IMR-90 (cell line): ENCODE measurements at regions not wholly inside any gene's neighbourhood (a gene's known extent, or its start where the extent isn't known, plus 50 kb on each side); places are given as distances from the start of the nearest gene placed in this dataset.

ENCODE experiments used
- ATAC-seq: fragments of 200-7000 bp; cut with Tn5 transposase; 2 replicates; pipeline ENCODE4 v1.9.1; 2020; ENCODE audit warnings: low read depth, mild to moderate bottlenecking, moderate library complexity
- BruUV-seq: library from RNA; stranded (reverse); fragments of 400-500 nt; replicated peaks from 2 replicates; lab custom pipeline; 2021; lab: Mats Ljungman, UMichigan
- CTCF ChIA-PET: fragments of 300-600 bp; formaldehyde crosslinking; extraction: SDS; loops from one replicate; lab custom pipeline; 2021; ENCODE audit warnings: antibody characterized with exemption; lab: Yijun Ruan, JAX
- POLR2A ChIA-PET: fragments of 300-600 bp; sonication (Branson Sonifier 250); formaldehyde crosslinking; loops from one replicate; lab custom pipeline; 2022; ENCODE audit warnings: antibody characterized with exemption; ENCODE audit not compliant: unreplicated experiment; lab: Charles Lee
- DNase-seq: peaks from one replicate; pipeline ENCODE4 v3.0.0; 2013
- H2AFZ ChIP-seq: replicated peaks from 2 replicates; pipeline ENCODE3; 2013; ENCODE audit warnings: low read length, mild to moderate bottlenecking; ENCODE audit not compliant: poor library complexity
- H2AK5ac ChIP-seq: 2 replicates; pipeline ENCODE4 v1.6.1; 2013; ENCODE audit warnings: low read depth, low read length, inconsistent platforms
- H2AK9ac ChIP-seq: replicated peaks from 2 replicates; pipeline ENCODE3; 2013; ENCODE audit warnings: mild to moderate bottlenecking, low read depth, low read length, moderate library complexity; ENCODE audit not compliant: poor library complexity
- H2BK120ac ChIP-seq: 2 replicates; pipeline ENCODE4 v1.6.1; 2013; ENCODE audit warnings: low read depth, low read length, inconsistent platforms
- H2BK15ac ChIP-seq: 3 replicates; pipeline ENCODE4 v1.6.1; 2013; ENCODE audit warnings: low read depth, low read length, inconsistent platforms
- H2BK20ac ChIP-seq: 2 replicates; pipeline ENCODE4 v1.6.1; 2013; ENCODE audit warnings: low read depth, mild to moderate bottlenecking, inconsistent platforms, low read length, moderate library complexity
- H2BK5ac ChIP-seq: 2 replicates; pipeline ENCODE4 v1.6.1; 2013; ENCODE audit warnings: mild to moderate bottlenecking, low read depth, low read length, inconsistent platforms; ENCODE audit not compliant: poor library complexity, severe bottlenecking
- H3K14ac ChIP-seq: replicated peaks from 2 replicates; pipeline ENCODE4 v1.6.1; 2013; ENCODE audit warnings: low read depth, low read length, inconsistent platforms
- H3K18ac ChIP-seq: 2 replicates; pipeline ENCODE4 v1.6.1; 2013; ENCODE audit warnings: low read depth, low read length, control low read depth
- H3K23ac ChIP-seq: 2 replicates; pipeline ENCODE4 v1.6.1; 2013; ENCODE audit warnings: low read depth, low read length, inconsistent platforms
- H3K27ac ChIP-seq: 2 replicates; pipeline ENCODE4 v1.5.1; 2013; ENCODE audit warnings: mild to moderate bottlenecking, control low read depth, low read length; ENCODE audit not compliant: insufficient read depth
- H3K27me3 ChIP-seq: 2 replicates; pipeline ENCODE4 v1.6.1; 2013; ENCODE audit warnings: low read length; ENCODE audit not compliant: control insufficient read depth, insufficient read depth
- H3K36me3 ChIP-seq: 2 replicates; pipeline ENCODE4 v1.6.1; 2013; ENCODE audit warnings: low read length, mixed read lengths; ENCODE audit not compliant: control insufficient read depth, insufficient read depth
- H3K4ac ChIP-seq: 2 replicates; pipeline ENCODE4 v1.6.1; 2013; ENCODE audit warnings: low read depth, low read length, inconsistent platforms
- H3K4me1 ChIP-seq: 2 replicates; pipeline ENCODE4 v1.6.1; 2013; ENCODE audit warnings: low read length, mixed read lengths; ENCODE audit not compliant: control insufficient read depth, insufficient read depth
- H3K4me2 ChIP-seq: 2 replicates; pipeline ENCODE4 v1.6.1; 2013; ENCODE audit warnings: low read depth, mild to moderate bottlenecking, control low read depth, low read length, moderate library complexity
- H3K4me3 ChIP-seq: 2 replicates; pipeline ENCODE4 v1.5.1; 2013; ENCODE audit warnings: low read depth, mild to moderate bottlenecking, control low read depth, low read length, moderate library complexity; ENCODE audit not compliant: insufficient read depth
- H3K56ac ChIP-seq: 2 replicates; pipeline ENCODE4 v1.6.1; 2013; ENCODE audit warnings: low read length, inconsistent platforms; ENCODE audit not compliant: insufficient read depth; ENCODE audit errors: extremely low read depth
- H3K79me1 ChIP-seq, 2 experiments: 2 replicates each; pipeline ENCODE4 v1.6.1; 2013; ENCODE audit warnings: low read length in 2 of 2, inconsistent platforms in 1 of 2, low read depth in 1 of 2
- H3K9ac ChIP-seq: 2 replicates; pipeline ENCODE4 v1.6.1; 2013; ENCODE audit warnings: low read depth, low read length, control low read depth
- H3K9me1 ChIP-seq: 2 replicates; pipeline ENCODE4 v1.6.1; 2013; ENCODE audit warnings: low read length, inconsistent platforms; ENCODE audit not compliant: insufficient read depth
- H3K9me3 ChIP-seq: 2 replicates; pipeline ENCODE4 v1.6.1; 2013; ENCODE audit warnings: low read length; ENCODE audit not compliant: control insufficient read depth, insufficient read depth
- H4K20me1 ChIP-seq: 2 replicates; pipeline ENCODE4 v1.6.1; 2013; ENCODE audit warnings: low read length, inconsistent platforms; ENCODE audit not compliant: insufficient read depth
- H4K5ac ChIP-seq: 2 replicates; pipeline ENCODE4 v1.6.1; 2013; ENCODE audit warnings: mild to moderate bottlenecking, low read depth, low read length, control low read depth
- H4K8ac ChIP-seq, 2 experiments: 2 replicates each; pipeline ENCODE4 v1.6.1; 2013; ENCODE audit warnings: low read depth in 2 of 2, low read length in 2 of 2, control low read depth in 1 of 2, inconsistent platforms in 1 of 2
- H4K91ac ChIP-seq: 2 replicates; pipeline ENCODE4 v1.6.1; 2013; ENCODE audit warnings: low read depth, low read length, inconsistent platforms; ENCODE audit not compliant: insufficient read depth
- BHLHE40 ChIP-seq: fragments of 150-350 bp; IDR thresholded peaks from 2 replicates; pipeline ENCODE4 v1.6.1; 2016; ENCODE audit warnings: mild to moderate bottlenecking, low read depth, low read length
- CEBPB ChIP-seq: IDR thresholded peaks from 2 replicates; pipeline ENCODE4 v1.6.1; 2012; ENCODE audit warnings: low read depth, low read length, improper control_type of control experiment
- CHD1 ChIP-seq: IDR thresholded peaks from 2 replicates; pipeline ENCODE4 v1.6.1; 2012; ENCODE audit warnings: low read depth, low read length, improper control_type of control experiment
- CTCF ChIP-seq: conservative IDR thresholded peaks from 2 replicates; pipeline ENCODE4 v1.5.1; 2012; ENCODE audit warnings: mild to moderate bottlenecking, low read depth, low read length, improper control_type of control experiment
- FOS ChIP-seq: fragments of 150-350 bp; IDR thresholded peaks from 2 replicates; pipeline ENCODE4 v1.6.1; 2016; ENCODE audit warnings: low read depth, low read length
- MAFK ChIP-seq: IDR thresholded peaks from 2 replicates; pipeline ENCODE4 v1.6.1; 2012; ENCODE audit warnings: low read depth, low read length, improper control_type of control experiment
- MAZ ChIP-seq: IDR thresholded peaks from 2 replicates; pipeline ENCODE4 v1.6.1; 2012; ENCODE audit warnings: low read depth, mild to moderate bottlenecking, low read length, improper control_type of control experiment, moderate library complexity, borderline replicate concordance
- MXI1 ChIP-seq: IDR thresholded peaks from 2 replicates; pipeline ENCODE4 v1.6.1; 2012; ENCODE audit warnings: low read depth, mild to moderate bottlenecking, low read length, moderate library complexity, borderline replicate concordance
- NFE2L2 ChIP-seq: fragments of 150-350 bp; IDR thresholded peaks from 2 replicates; pipeline ENCODE4 v1.6.1; 2016; ENCODE audit warnings: low read depth, mild to moderate bottlenecking, low read length
- POLR2A ChIP-seq: IDR thresholded peaks from 2 replicates; pipeline ENCODE4 v1.6.1; 2012; ENCODE audit warnings: mild to moderate bottlenecking, low read depth, low read length
- RAD21 ChIP-seq: IDR thresholded peaks from 2 replicates; pipeline ENCODE4 v1.6.1; 2012; ENCODE audit warnings: low read length, improper control_type of control experiment
- RCOR1 ChIP-seq: IDR thresholded peaks from 2 replicates; pipeline ENCODE4 v1.6.1; 2012; ENCODE audit warnings: mild to moderate bottlenecking, low read length, improper control_type of control experiment; ENCODE audit not compliant: insufficient replicate concordance
- RFX5 ChIP-seq: IDR thresholded peaks from 2 replicates; pipeline ENCODE4 v1.8.0; 2012; ENCODE audit warnings: low read depth, mild to moderate bottlenecking, low read length, moderate library complexity
- SMC3 ChIP-seq: fragments of 150-350 bp; IDR thresholded peaks from 2 replicates; pipeline ENCODE4 v1.6.1; 2016; ENCODE audit warnings: low read depth, mild to moderate bottlenecking, antibody characterized with exemption, low read length, moderate library complexity
- WGBS, 2 experiments: methylation state at CpG; one replicate each; pipeline versions ENCODE4 v1.1.5 to v1.1.7; 2013; ENCODE audit warnings: missing lambda C conversion rate in 2 of 2; ENCODE audit not compliant: insufficient read length in 1 of 2; ENCODE audit errors: extremely low coverage in 2 of 2; 5-methylcytosine and 5-hydroxymethylcytosine counted together
- dilution Hi-C: fragments of 300-500 bp; cut with HindIII; formaldehyde crosslinking; loops from one replicate; pipeline ENCODE4 v1.14.3; 2018; ENCODE audit warnings: low sequenced_read_pairs; ENCODE audit not compliant: unreplicated experiment
- in situ Hi-C: fragments of 300-500 bp; cut with MboI; formaldehyde crosslinking; loops from 3 replicates; pipeline ENCODE4 v1.14.3; 2019; ENCODE audit warnings: low sequenced_read_pairs, inconsistent platforms, mixed read lengths
- intact Hi-C: fragments of 100-400 bp; cut with micrococcal nuclease; formaldehyde crosslinking; loops from 2 replicates; pipeline ENCODE4 v1.10.0; 2022

GRCh38 chr2:236984046-236984445 lies 101.6 kb upstream of the COPS8 start:
- CTCF ChIA-PET, result interaction anchor here (0.5 to 0.7 kb wide), 2 partner anchors 103 to 590 kb away, joined by 3 read pairs; no protein-coding TSS in a partner anchor
- H3K36me3 ChIP-seq, result no peaks in the 10 kb centered on the region
- dilution Hi-C loops, result no loop called here

More at GRCh38 chr2:236984046-236984445, 101.6 kb upstream of the COPS8 start:
- H3K23ac ChIP-seq, result no peak overlapping the region
- no peaks in the 10 kb centered on the region for H4K20me1 ChIP-seq
- intact Hi-C loops (no loop called here), in situ Hi-C loops (no loop called here)
- no peak overlapping the region for H3K27ac ChIP-seq
- H4K5ac ChIP-seq, result no peak overlapping the region
- H2BK20ac ChIP-seq, result no peak overlapping the region
- no peak overlapping the region for H3K4me3 ChIP-seq
- H3K9me3 ChIP-seq, result peaks cover 4% of the 10 kb centered on the region
- no peak overlapping the region for H3K4me2 ChIP-seq
- H3K27me3 ChIP-seq, result peaks cover 14% of the 10 kb centered on the region
- no peaks in the 10 kb centered on the region for H3K9me1 ChIP-seq
- no peak overlapping the region for H4K91ac ChIP-seq
- no peak overlapping the region for H2AFZ ChIP-seq
- WGBS, 2 experiments, result no CpG with 5 or more reads among the region's 1 CpG
- H3K56ac ChIP-seq, result no peak overlapping the region
- H3K4ac ChIP-seq, result no peak overlapping the region
- H3K9ac ChIP-seq, result no peak overlapping the region
- no peaks in the 10 kb centered on the region for H3K79me1 ChIP-seq
- POLR2A ChIA-PET, result no interaction called here
- TF ChIP-seq MAZ (no peak), CEBPB (no peak), RCOR1 (no peak), NFE2L2 (no peak), BHLHE40 (no peak), MXI1 (no peak), SMC3 (no peak), CTCF (no peak), RFX5 (no peak), FOS (no peak), POLR2A (no peak), RAD21 (no peak), MAFK (no peak), CHD1 (no peak)
- H4K8ac ChIP-seq, result no peak overlapping the region
- H3K4me1 ChIP-seq, result no peaks in the 10 kb centered on the region
- ATAC-seq, result no peak
- BruUV-seq, result no TSS peak
- no peak overlapping the region for H3K14ac ChIP-seq
- H2BK5ac ChIP-seq, result no peak overlapping the region
- H2BK120ac ChIP-seq, result no peak overlapping the region
- H3K18ac ChIP-seq, result no peak overlapping the region
- H2BK15ac ChIP-seq, result no peak overlapping the region
- DNase-seq, result no peak
- no peak overlapping the region for H2AK5ac ChIP-seq
- H2AK9ac ChIP-seq, result no peak overlapping the region
